HG03025 (cell line): ENCODE measurements at regions not wholly inside any gene's neighbourhood (a gene's known extent, or its start where the extent isn't known, plus 50 kb on each side); places are given as distances from the start of the nearest gene placed in this dataset.
"Not testable (repeated sequence)": the region's sequence is repeated elsewhere in the genome, so short reads cannot be mapped to it uniquely, and the experiment has no call there.

Source experiments
- ATAC-seq: cut with Tn5 transposase; IDR thresholded peaks from one replicate; pipeline ENCODE4 v1.9.1; 2021; ENCODE audit warnings: mild to moderate bottlenecking, moderate library complexity; ENCODE audit not compliant: unreplicated experiment, low FRiP score

DNA sequence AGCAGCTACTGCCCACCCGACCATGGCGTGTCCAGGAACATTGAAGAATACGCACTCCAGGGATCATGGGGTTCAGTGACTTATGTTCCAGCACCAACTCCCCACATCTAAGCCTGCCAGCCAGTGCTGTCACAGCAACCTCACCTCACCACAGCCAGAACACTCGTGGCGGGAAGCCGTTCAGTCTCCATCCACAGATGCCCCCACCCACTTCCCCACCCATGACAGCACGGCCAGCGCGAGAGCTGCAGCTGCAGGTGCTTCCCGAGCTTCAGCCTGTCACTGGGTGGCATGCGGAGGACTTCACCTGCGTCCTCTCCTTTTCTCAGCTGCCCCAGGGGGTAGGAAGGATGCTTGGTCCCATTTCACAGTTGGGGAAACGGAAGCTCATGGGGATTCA lies 50.3 kb downstream of the RBFOX3 start:
- ATAC-seq = no peak

DNA sequence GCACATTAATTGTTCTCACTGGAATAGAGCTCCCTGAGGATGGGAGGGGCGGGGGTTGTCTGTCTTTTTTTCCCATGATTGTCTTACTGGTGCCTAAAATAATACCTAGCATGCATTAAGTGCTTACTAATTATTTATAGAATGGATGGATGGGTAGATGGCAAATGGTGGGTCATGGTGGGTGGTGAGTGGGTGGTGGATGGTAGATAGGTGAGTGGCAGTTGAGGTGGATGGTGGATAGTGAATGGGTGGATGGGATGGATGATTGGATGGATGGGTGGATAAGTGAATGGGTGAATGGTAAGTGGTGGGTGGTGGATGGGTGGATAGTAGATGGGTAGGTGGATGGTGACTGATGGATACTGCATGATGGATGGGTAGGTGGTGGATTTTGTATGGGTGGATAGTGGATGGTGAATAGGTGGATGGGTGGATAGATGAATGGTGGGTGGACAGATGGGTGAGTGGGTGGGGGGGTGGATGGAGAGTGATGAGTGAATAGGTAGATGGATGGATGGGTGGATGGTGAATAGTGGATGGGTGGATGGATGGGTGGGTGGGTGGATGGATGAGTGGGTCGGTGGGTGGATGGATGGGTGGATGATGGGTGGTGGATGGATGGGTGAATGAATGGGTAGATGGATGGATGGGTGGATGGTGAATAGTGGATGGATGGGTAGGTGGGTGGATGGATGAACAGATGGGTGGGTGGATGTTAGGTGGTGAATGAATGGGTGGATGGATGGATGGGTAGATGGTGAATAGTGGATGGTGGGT lies 51.6 kb downstream of the RBFOX3 start:
- no peak for ATAC-seq

DNA sequence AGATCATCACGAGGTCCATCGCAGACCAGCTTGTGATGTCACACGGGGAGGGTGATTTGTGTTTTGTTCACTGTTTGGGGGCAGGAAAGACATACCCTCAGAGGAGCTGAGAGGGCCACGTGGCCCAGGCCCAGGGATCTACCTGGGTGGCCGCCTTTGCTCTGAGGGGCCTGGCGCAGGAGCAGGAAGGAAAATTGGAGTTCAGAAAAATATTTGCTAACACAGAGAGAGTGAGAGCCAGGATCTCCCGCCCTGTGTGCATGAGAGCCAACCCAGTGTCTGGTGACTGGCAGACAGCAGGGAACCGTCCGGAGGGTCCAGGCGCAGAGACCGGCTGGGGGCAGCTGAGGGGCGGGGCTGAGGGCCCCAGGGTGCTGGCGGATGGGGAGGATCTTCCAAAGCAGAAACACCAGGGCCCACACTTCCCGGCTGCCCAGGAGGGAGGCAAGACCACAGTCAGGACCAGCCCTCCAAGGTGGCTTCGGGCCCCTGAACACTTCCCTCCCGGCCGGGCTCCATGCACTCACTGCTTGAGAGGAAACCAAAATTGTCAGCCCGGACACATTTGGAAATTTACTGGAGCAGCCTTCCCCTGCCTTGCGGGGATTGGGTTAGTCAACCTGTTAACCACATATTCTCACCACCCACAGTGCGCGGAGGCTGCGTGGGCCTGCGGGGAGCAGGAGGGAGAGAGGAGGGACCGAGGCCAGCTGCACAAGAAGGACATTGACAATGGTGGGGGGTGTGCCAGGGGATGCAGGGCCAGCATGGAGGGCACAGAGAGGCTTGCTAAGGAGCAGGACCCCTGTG lies 52.6 kb downstream of the RBFOX3 start:
- ATAC-seq = no peak

DNA sequence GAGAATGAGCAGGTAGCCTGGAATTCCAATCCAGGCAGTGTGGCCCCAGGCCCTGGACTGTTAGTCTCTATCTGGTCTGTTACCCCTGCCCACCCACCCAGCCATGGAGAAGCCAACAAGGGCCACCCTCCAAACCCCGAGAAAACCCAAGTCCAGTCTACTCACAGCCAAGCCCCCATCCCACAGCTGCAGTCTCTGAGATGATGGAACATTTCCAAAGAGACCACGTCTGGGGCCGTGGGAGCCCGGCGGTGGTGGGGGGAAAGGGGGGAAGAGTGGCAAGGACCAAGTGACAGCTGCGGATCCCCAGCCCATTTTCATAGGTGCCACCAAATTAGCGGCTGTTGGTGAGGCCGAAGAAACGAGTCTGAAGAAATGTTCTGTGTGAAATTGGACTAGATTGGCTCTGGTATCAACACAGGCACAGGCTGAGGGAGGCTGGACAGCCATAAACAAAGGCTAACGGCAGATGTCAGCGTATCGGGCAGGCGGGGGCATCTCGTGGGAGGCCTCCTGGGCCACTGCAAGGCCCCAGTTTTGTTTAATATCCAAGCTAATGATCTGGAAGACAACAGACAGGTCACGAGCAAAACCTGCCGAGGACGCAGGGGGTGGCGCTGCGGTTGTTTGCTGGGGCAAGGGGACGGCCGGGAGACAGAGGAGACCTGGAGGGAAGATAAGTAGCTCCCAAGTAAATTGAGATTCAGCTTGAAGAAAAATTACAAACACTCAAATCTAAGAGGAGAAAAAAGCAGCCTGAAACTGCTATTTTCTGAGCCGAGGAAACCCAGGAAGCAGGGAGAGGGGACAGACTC lies 53.4 kb downstream of the RBFOX3 start:
- no peak for ATAC-seq

DNA sequence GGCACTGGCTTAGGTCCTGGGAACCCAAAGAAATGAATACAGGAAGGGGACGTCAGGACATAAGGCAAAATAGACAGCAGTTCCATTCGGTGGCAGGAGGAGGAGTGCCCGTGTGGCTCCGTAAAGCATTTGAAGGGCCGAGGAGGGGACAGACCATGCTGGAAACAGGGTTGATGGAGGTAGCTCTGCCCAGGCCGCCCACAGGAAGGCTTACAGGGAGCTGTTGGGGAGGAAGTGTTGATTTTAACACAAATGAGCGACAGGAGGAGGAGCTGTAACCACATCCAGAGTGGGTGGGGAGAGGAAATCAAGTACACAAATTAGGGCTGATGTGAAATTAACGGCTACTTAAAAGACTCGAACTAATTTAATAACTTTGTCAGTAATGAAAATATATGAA lies 54.6 kb downstream of the RBFOX3 start:
- no peak for ATAC-seq

DNA sequence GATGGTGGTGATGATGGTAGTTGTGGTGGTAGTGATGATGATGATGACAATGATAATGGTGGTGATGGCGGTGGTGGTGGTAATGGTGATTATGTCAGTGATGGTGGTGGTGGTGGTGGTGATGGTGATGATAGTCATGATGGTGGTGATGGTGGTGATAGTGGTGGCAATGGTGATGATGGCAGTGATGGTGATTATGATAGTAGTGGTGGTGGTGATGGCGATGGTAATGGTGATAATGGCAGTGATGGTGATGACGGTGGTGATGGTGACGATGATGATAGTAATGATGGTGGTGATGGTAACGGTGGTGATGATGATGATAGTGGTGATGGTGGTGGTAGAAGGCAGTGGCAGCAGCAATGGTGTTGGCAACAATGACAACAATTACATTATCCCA lies 55.3 kb downstream of the RBFOX3 start:
- ATAC-seq = no peak

DNA sequence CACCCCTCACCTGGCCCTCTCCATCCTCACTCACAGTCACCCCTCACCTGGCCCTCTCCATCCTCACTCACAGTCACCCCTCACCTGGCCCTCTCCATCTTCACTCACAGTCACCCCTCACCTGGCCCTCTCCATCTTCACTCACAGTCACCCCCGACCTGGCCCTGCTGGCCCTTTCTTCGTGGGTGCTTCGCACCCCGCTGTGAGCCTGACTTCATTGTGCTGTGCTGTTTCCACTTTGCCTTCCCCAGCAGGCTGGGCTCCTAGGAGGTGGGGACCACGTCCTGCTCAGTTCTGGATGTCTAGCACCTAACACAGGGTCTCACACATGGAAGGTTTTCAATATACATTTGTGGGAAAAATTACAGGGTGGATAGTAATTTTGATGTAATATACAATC lies 56.5 kb downstream of the RBFOX3 start:
- not testable (repeated sequence) for ATAC-seq

DNA sequence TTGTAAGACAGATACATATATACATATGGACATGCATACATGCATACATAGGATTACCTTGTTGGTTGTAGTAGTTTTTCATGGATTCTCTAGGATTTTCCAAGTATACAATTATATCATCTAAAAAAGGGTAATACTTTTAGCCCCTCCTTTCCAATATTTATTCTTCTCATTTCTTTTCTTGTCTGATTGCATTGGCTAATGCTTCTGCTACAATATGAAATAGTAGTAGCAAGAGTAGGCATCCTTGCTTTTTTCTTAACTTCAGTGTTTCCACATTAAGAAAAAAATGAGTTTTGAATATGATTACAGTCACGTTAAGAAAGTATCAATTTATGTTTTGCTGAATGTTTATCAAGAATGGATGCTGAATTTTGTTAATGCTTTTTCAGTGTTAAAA lies 58.0 kb downstream of the RBFOX3 start:
- ATAC-seq = no peak

DNA sequence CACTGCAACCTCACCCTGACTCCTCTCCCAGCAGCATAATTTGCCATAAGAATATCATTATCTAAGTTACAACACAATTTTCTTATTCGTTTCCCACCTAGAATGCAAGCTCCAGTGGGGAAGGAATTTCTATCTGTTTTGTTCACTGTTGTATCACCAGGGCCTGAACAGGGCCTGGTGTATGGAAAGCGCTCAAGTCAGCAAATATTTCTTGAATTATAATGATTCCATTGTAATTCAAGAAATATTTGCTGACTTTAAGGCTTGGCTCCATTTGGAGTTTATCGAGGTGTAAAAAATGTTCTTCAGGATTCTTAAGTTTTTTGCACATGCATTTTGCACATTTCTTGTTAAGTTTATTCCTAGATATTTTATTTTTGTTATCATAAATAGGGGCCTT lies 58.4 kb downstream of the RBFOX3 start:
- ATAC-seq = no peak

DNA sequence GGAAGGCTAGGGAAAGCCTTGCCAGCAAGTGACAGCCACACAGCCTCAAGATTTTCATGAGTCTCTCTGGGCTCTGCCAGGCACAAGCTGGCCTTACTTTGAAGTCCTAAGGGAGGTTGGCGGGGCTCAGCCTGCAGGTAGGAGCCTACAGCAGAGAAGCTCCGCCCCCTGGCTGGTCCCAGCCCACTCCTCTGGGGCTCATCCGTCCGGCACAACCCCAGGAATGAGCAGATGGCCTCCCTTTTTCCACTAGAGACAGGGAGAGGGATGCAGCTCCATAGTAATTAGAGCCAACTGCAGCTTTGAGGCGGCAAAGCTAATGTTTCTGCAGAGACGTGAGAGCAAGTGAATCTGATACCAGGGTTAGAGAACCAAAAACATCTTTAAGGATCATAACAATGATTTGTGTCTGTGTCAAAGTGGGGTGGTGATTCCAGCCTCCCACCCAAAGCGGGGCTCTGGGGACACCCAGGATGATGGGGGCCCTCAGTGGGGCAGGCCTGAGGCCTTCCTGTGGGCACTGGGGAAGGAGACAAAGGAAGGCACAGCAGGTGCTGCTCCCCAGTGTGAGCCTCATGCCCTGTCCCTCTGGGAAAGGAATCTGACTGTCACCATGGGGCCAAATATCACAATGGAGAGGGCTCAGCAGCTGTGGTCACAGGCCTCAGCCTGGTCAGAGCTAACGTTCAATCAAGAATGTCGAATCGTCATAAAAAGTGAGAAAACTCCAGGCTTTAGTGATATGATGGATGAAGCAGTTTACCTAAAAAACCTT lies 61.5 kb downstream of the RBFOX3 start:
- no peak for ATAC-seq

DNA sequence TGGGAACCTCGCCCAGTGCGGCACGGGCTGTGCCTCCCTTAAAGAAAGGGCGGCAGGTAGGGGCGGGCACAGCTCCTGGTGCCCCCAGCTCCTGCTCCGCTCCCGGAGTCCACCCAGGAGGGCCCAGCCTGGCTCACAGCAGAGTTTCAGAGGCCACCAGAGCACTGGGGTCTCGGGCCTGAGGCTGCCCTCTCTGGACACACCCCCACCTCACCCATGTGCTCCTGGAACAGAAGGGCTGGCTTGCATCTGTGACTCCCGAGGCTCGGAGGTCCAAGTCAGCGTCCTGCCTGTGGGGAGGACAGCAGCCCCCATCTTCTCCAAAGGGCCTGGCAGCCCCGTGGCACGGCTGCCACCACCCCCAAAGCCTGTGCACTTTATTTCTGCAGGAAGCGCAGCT lies 62.7 kb downstream of the RBFOX3 start:
- ATAC-seq = no peak

DNA sequence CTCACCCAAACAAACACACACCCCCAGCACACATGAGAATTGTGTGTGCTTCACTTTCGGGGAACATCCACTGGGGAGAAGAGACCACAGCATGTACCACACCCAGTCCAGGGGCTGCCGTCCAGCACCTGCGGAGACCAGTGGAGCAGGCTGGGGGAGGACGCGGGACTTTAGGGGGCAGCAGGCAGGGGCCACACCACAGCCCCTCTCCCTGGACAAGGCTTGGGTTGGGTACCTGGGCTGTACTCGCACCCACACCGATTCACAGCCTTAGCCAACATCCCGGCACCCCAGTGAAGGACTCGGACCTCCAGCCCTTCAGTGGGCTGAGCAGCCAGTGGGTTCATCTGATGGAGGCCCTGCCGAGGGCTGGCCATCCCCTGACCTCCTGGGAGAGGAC lies 63.3 kb downstream of the RBFOX3 start:
- ATAC-seq = no peak

DNA sequence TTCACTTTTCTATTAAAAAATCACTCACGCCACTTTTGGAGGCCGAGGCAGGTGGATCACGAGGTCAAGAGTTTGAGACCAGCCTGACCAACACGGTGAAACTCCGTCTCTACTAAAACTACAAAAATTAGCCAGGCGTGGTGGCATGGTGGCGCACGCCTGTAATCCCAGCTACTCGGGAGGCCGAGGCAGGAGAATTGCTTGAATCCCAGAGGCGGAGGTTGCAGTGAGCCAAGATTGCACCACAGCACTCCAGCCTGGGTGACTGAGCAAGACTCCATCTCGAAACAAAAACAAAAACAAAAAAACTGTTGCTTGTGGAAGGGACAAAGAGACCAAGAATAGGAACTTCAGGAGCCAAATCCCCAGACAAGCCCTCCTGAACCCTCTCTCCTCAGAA lies 63.7 kb downstream of the RBFOX3 start:
- ATAC-seq = not testable (repeated sequence)

DNA sequence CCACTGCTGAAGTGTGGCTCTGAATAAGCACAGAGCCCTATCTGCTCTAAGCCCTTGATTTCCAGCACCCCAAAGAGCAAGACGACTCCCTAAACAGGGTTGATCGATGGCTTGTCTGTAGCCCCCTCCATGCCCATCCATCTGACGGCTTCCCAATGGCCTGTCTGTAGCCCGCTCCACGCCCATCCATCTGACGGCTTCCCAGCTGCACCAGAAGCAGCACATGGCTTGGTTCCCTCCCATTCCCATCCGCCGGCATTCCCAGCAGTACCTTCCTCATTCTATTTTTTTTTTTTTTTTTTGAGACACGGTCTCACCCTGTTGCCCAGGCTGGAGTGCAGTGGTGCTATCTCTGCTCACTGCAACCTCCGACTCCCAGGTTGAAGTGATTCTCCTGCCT lies 64.5 kb downstream of the RBFOX3 start:
- no peak for ATAC-seq

DNA sequence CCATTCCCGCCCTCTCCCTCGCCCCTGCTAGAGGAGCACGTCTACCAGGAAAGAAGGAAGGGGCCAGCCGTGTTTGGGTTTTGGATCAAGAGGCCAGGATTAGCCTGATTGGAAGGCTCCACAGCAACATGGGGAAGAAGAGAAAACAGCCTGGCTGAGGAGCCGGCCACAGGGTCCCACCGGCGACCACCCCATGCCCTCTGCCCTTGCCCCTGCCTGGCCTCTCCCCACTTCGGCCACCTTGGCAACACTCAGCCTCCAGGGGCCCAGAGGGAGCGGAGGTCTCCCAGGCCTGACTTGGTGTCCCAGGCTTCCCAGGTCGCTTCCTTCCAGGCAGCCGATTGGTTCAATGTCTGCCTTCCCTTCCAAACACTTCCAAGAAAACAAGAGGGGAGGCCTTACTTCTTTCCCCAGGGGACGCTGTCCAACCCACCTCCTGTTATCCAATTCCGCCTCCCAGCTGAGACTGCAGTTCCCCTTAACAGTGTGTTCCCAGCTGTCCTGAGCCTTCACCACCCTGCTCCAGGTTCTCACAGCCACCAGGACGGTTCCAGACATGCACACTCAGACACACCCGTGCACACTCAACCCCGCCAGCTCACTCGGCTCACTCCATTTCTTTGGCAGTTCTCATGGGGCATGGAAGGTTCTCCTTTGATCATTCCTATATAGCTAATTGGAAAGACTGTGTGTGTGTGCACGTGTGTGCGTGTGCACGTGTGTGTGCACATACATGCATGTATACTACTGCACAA lies 65.4 kb downstream of the RBFOX3 start:
- ATAC-seq = no peak

DNA sequence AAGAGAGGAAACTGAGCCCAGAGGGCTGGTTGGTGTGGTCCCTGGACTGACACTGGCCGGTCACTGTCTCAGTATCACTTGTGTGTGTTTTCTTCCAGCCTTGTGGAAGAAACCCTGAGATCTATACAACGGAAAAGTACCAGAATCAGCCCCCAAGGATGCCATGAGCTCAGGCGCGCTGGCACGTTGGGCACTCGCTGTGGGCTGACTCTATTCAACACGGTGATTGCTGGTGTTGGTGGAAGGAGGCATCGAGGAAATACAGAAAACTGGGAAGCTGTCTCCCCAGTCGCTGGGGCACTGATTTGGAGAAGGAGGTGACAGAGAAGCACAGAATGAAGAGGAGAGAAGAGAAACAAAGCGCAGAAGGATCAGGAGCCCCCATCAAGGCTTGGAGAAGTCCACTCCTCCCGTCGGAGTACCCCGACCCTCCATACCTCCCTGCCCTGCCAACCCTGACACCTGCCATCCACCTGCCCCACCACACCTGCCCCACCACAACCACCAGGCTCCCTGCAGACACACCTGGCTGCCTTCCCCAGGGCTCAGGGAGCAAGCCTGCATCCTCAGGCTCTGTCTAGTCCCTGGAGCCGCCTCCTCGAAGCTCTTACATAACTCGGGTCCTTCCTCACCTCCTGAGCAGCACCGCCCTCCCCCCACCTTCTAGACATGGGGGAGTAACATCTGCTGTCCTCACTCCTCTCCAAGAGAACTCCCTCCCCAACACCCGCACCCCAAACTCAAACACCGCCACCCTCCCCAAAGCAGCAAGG lies 66.5 kb downstream of the RBFOX3 start:
- ATAC-seq = no peak

DNA sequence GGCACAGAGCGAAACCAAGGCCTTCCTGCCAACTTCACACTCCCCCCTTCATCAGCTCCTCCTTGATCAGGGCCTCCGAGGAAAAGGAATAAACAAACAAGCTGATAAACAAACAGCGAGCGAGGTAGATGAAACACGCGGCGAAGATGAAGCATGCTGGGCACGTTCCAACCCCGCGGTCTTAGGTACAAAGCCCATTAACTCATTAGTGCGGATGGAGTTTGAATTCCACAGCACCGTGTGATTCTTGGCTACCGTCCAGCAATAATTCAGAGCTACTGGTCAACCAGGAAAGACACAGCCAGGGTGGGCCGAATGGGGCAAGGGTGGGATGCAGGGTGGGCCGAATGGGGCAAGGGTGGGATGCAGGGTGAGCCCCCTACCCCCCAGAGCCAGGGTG lies 67.3 kb downstream of the RBFOX3 start:
- ATAC-seq = no peak

DNA sequence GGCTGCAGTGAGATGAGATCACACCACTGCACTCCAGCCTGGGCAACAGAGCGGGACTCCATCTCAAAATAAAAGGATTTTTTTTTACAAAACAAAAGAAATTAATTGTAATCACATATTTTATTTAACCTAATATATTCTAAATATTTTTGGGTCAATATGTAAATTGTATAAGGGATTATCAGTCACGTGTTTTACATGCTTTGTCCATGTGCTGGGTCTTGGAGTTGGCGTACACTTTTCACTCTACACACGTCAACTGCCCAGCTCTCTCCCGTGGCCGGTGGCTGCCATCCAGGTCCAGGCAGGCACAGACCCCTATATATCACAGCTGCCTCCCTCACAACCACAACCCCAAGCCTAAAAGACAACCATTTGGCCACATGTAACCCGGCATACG lies 68.1 kb downstream of the RBFOX3 start:
- no peak for ATAC-seq
